ENCODE measurements at regions not wholly inside any gene's neighbourhood (a gene's known extent, or its start where the extent isn't known, plus 50 kb on each side); places are given as distances from the start of the nearest gene placed in this dataset.

GRCh38 chr15:70555713-70556112 lies 207.6 kb downstream of the UACA start:
- Histone ChIP-seq H3K4me1 (ENCODE audit: control insufficient read depth, insufficient read depth, low read length) (peaks cover 10% of the 10 kb centered on the region; the same call in 1 of the 2 replicates), H3K27ac (ENCODE audit: low read depth, low read length) (no peak overlapping the region), H3K27me3 (ENCODE audit: control insufficient read depth, insufficient read depth, low read length) (no peaks in the 10 kb centered on the region), H3K9ac (ENCODE audit: low read length) (no peak overlapping the region), H3K36me3 (ENCODE audit: control insufficient read depth, insufficient read depth, low read length) (no peaks in the 10 kb centered on the region), H3K9me3 (ENCODE audit: control insufficient read depth, insufficient read depth, low read depth, low read length) (no peaks in the 10 kb centered on the region), H3K4me3 (ENCODE audit: low read depth, low read length) (no peak overlapping the region)

GRCh38 chr15:70547846-70548487 lies 215.4 kb downstream of the UACA start:
- Histone ChIP-seq H3K4me1 (ENCODE audit: control insufficient read depth, insufficient read depth, low read length) (no peaks in the 10 kb centered on the region), H3K9me3 (ENCODE audit: control insufficient read depth, insufficient read depth, low read depth, low read length) (no peaks in the 10 kb centered on the region), H3K4me3 (ENCODE audit: low read depth, low read length) (no peak overlapping the region), H3K27ac (ENCODE audit: low read depth, low read length) (no peak overlapping the region), H3K27me3 (ENCODE audit: control insufficient read depth, insufficient read depth, low read length) (no peaks in the 10 kb centered on the region), H3K36me3 (ENCODE audit: control insufficient read depth, insufficient read depth, low read length) (no peaks in the 10 kb centered on the region), H3K9ac (ENCODE audit: low read length) (no peak overlapping the region)

GRCh38 chr15:70545526-70545925 lies 217.8 kb downstream of the UACA start:
- no peaks in the 10 kb centered on the region for H3K27me3 ChIP-seq (ENCODE audit: control insufficient read depth, insufficient read depth, low read length)
- H3K27ac ChIP-seq (ENCODE audit: low read depth, low read length), result no peak overlapping the region
- peaks cover 8% of the 10 kb centered on the region; the same call in 1 of the 2 replicates for H3K4me1 ChIP-seq (ENCODE audit: control insufficient read depth, insufficient read depth, low read length)
- no peaks in the 10 kb centered on the region for H3K9me3 ChIP-seq (ENCODE audit: control insufficient read depth, insufficient read depth, low read depth, low read length)
- no peaks in the 10 kb centered on the region for H3K36me3 ChIP-seq (ENCODE audit: control insufficient read depth, insufficient read depth, low read length)
- H3K9ac ChIP-seq (ENCODE audit: low read length), result no peak overlapping the region
- H3K4me3 ChIP-seq (ENCODE audit: low read depth, low read length), result no peak overlapping the region

- Histone ChIP-seq H3K27ac (ENCODE audit: low read depth, low read length) (no peak overlapping the region), H3K9me3 (ENCODE audit: control insufficient read depth, insufficient read depth, low read depth, low read length) (no peaks in the 10 kb centered on the region)
Measured at GRCh38 chr15:70541511-70541910, 221.8 kb downstream of the UACA start.

GRCh38 chr15:70539912-70540530 lies 223.3 kb downstream of the UACA start:
- no peak overlapping the region for H3K4me3 ChIP-seq (ENCODE audit: low read depth, low read length)
- H3K9ac ChIP-seq (ENCODE audit: low read length), result no peak overlapping the region
- H3K27me3 ChIP-seq (ENCODE audit: control insufficient read depth, insufficient read depth, low read length), result no peaks in the 10 kb centered on the region
- no peak overlapping the region for H3K27ac ChIP-seq (ENCODE audit: low read depth, low read length)
- peaks cover 16% of the 10 kb centered on the region for H3K4me1 ChIP-seq (ENCODE audit: control insufficient read depth, insufficient read depth, low read length)
- H3K36me3 ChIP-seq (ENCODE audit: control insufficient read depth, insufficient read depth, low read length), result no peaks in the 10 kb centered on the region
- no peaks in the 10 kb centered on the region for H3K9me3 ChIP-seq (ENCODE audit: control insufficient read depth, insufficient read depth, low read depth, low read length)

More at GRCh38 chr15:70541511-70541910, 221.8 kb downstream of the UACA start:
- H3K4me3 ChIP-seq (ENCODE audit: low read depth, low read length), result no peak overlapping the region
- H3K36me3 ChIP-seq (ENCODE audit: control insufficient read depth, insufficient read depth, low read length), result no peaks in the 10 kb centered on the region
- H3K9ac ChIP-seq (ENCODE audit: low read length), result no peak overlapping the region
- H3K27me3 ChIP-seq (ENCODE audit: control insufficient read depth, insufficient read depth, low read length), result no peaks in the 10 kb centered on the region
- H3K4me1 ChIP-seq (ENCODE audit: control insufficient read depth, insufficient read depth, low read length), result peaks cover 8% of the 10 kb centered on the region; the same call in 1 of the 2 replicates

- Histone ChIP-seq H3K36me3 (ENCODE audit: control insufficient read depth, insufficient read depth, low read length) (no peaks in the 10 kb centered on the region), H3K4me3 (ENCODE audit: low read depth, low read length) (no peak overlapping the region), H3K27me3 (ENCODE audit: control insufficient read depth, insufficient read depth, low read length) (no peaks in the 10 kb centered on the region), H3K9ac (ENCODE audit: low read length) (no peak overlapping the region), H3K27ac (ENCODE audit: low read depth, low read length) (no peak overlapping the region), H3K9me3 (ENCODE audit: control insufficient read depth, insufficient read depth, low read depth, low read length) (no peaks in the 10 kb centered on the region), H3K4me1 (ENCODE audit: control insufficient read depth, insufficient read depth, low read length) (peaks cover 18% of the 10 kb centered on the region)
Measured at GRCh38 chr15:70539409-70539808, 223.9 kb downstream of the UACA start.

GRCh38 chr15:70538278-70538677 lies 225.1 kb downstream of the UACA start:
- H3K27me3 ChIP-seq (ENCODE audit: control insufficient read depth, insufficient read depth, low read length), result no peaks in the 10 kb centered on the region
- H3K9me3 ChIP-seq (ENCODE audit: control insufficient read depth, insufficient read depth, low read depth, low read length), result no peaks in the 10 kb centered on the region
- H3K4me1 ChIP-seq (ENCODE audit: control insufficient read depth, insufficient read depth, low read length), result peaks cover 22% of the 10 kb centered on the region
- no peak overlapping the region for H3K9ac ChIP-seq (ENCODE audit: low read length)
- H3K36me3 ChIP-seq (ENCODE audit: control insufficient read depth, insufficient read depth, low read length), result no peaks in the 10 kb centered on the region
- H3K4me3 ChIP-seq (ENCODE audit: low read depth, low read length), result no peak overlapping the region
- H3K27ac ChIP-seq (ENCODE audit: low read depth, low read length), result no peak overlapping the region

GRCh38 chr15:70535955-70536338 lies 227.4 kb downstream of the UACA start:
- H3K4me1 ChIP-seq (ENCODE audit: control insufficient read depth, insufficient read depth, low read length), result peaks cover 14% of the 10 kb centered on the region
- no peaks in the 10 kb centered on the region for H3K36me3 ChIP-seq (ENCODE audit: control insufficient read depth, insufficient read depth, low read length)
- no peaks in the 10 kb centered on the region for H3K9me3 ChIP-seq (ENCODE audit: control insufficient read depth, insufficient read depth, low read depth, low read length)
- peaks cover 4% of the 10 kb centered on the region; the same call in 1 of the 2 replicates for H3K27me3 ChIP-seq (ENCODE audit: control insufficient read depth, insufficient read depth, low read length)
- H3K27ac ChIP-seq (ENCODE audit: low read depth, low read length), result no peak overlapping the region
- no peak overlapping the region for H3K4me3 ChIP-seq (ENCODE audit: low read depth, low read length)
- no peak overlapping the region for H3K9ac ChIP-seq (ENCODE audit: low read length)

GRCh38 chr15:70535071-70535954 lies 228.0 kb downstream of the UACA start:
- H3K4me3 ChIP-seq (ENCODE audit: low read depth, low read length), result no peak overlapping the region
- H3K9ac ChIP-seq (ENCODE audit: low read length), result no peak overlapping the region
- H3K27ac ChIP-seq (ENCODE audit: low read depth, low read length), result no peak overlapping the region
- no peaks in the 10 kb centered on the region for H3K9me3 ChIP-seq (ENCODE audit: control insufficient read depth, insufficient read depth, low read depth, low read length)
- H3K27me3 ChIP-seq (ENCODE audit: control insufficient read depth, insufficient read depth, low read length), result peaks cover 6% of the 10 kb centered on the region; the same call in 1 of the 2 replicates
- no peaks in the 10 kb centered on the region for H3K36me3 ChIP-seq (ENCODE audit: control insufficient read depth, insufficient read depth, low read length)
- H3K4me1 ChIP-seq (ENCODE audit: control insufficient read depth, insufficient read depth, low read length), result peaks cover 14% of the 10 kb centered on the region

GRCh38 chr15:70533931-70534742 lies 229.2 kb downstream of the UACA start:
- H3K9ac ChIP-seq (ENCODE audit: low read length), result no peak overlapping the region
- H3K4me1 ChIP-seq (ENCODE audit: control insufficient read depth, insufficient read depth, low read length), result peaks cover 14% of the 10 kb centered on the region
- H3K36me3 ChIP-seq (ENCODE audit: control insufficient read depth, insufficient read depth, low read length), result no peaks in the 10 kb centered on the region
- peaks cover 6% of the 10 kb centered on the region; the same call in 1 of the 2 replicates for H3K27me3 ChIP-seq (ENCODE audit: control insufficient read depth, insufficient read depth, low read length)
- H3K4me3 ChIP-seq (ENCODE audit: low read depth, low read length), result no peak overlapping the region
- no peaks in the 10 kb centered on the region for H3K9me3 ChIP-seq (ENCODE audit: control insufficient read depth, insufficient read depth, low read depth, low read length)
- no peak overlapping the region for H3K27ac ChIP-seq (ENCODE audit: low read depth, low read length)
